ENCODE measurements at regions not wholly inside any gene's neighbourhood (a gene's known extent, or its start where the extent isn't known, plus 50 kb on each side); places are given as distances from the start of the nearest gene placed in this dataset.

DNA sequence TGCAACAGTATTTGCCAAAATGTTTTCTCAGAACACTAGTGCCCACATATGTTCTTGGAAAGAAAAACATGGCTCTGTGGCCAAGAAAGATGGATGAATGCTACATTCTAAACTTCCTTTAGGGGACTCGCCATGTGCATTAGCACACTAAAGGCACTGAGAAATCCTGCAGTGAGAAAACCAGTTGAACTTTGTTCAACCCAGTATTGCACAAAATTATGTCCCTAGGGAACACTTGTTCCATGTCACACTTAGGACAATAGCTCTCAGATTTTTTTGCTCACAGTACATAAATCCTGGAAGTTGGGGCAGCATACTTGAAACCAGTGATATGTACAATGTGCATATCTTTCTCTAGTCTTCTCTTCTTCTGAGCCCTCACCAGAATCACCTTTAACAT, 96.6 kb downstream of the ADRB2 start:
- Histone ChIP-seq H3K4me3 (ENCODE audit: low read depth, low read length, poor library complexity, severe bottlenecking) (no peak overlapping the region), H3K36me3 (ENCODE audit: insufficient read depth, low read length, poor library complexity, severe bottlenecking) (no peaks in the 10 kb centered on the region), H3K27me3 (replicated peaks; ENCODE audit: insufficient read depth, low read depth, low read length, poor library complexity) (peaks cover 11% of the 10 kb centered on the region), H3K9me3 (ENCODE audit: low read depth, low read length, poor library complexity, severe bottlenecking) (no peaks in the 10 kb centered on the region), H3K4me1 (ENCODE audit: insufficient read depth, low read length, poor library complexity, severe bottlenecking) (no peaks in the 10 kb centered on the region), H3K27ac (ENCODE audit: low read depth, low read length, poor library complexity, severe bottlenecking) (no peak overlapping the region)
- CTCF ChIA-PET, result no interaction called here
- DNase-seq (ENCODE audit: low spot score), result no peak
- POLR2A ChIA-PET (ENCODE audit: low non-redundant PET), result no interaction called here
- BruUV-seq (replicated peaks), result no TSS peak
- TF ChIP-seq EZH2 (IDR thresholded peaks at IDR 0.05; ENCODE audit: borderline replicate concordance, low read depth, low read length, poor library complexity, severe bottlenecking), result no peak
- TF ChIP-seq CTCF (conservative IDR thresholded peaks at IDR 0.05; ENCODE audit: low read depth, low read length), result no peak
- intact Hi-C loops (cut with micrococcal nuclease; ENCODE audit: unreplicated experiment), result no loop called here

- H3K4me3 ChIP-seq (ENCODE audit: low read depth, low read length, poor library complexity, severe bottlenecking), result no peak overlapping the region
- no TSS peak for BruUV-seq (replicated peaks)
- TF ChIP-seq CTCF (conservative IDR thresholded peaks at IDR 0.05; ENCODE audit: low read depth, low read length), result no peak
- no peak for TF ChIP-seq EZH2 (IDR thresholded peaks at IDR 0.05; ENCODE audit: borderline replicate concordance, low read depth, low read length, poor library complexity, severe bottlenecking)
- H3K4me1 ChIP-seq (ENCODE audit: insufficient read depth, low read length, poor library complexity, severe bottlenecking), result no peaks in the 10 kb centered on the region
- peaks cover 11% of the 10 kb centered on the region for H3K27me3 ChIP-seq (replicated peaks; ENCODE audit: insufficient read depth, low read depth, low read length, poor library complexity)
- intact Hi-C loops (cut with micrococcal nuclease; ENCODE audit: unreplicated experiment), result no loop called here
- POLR2A ChIA-PET (ENCODE audit: low non-redundant PET), result no interaction called here
- H3K27ac ChIP-seq (ENCODE audit: low read depth, low read length, poor library complexity, severe bottlenecking), result no peak overlapping the region
- DNase-seq (ENCODE audit: low spot score), result no peak
- CTCF ChIA-PET, result no interaction called here
- H3K36me3 ChIP-seq (ENCODE audit: insufficient read depth, low read length, poor library complexity, severe bottlenecking), result no peaks in the 10 kb centered on the region
- H3K9me3 ChIP-seq (ENCODE audit: low read depth, low read length, poor library complexity, severe bottlenecking), result no peaks in the 10 kb centered on the region
Observed at GRCh38 chr5:148924817-148925216, 98.4 kb downstream of the ADRB2 start.

- intact Hi-C loops (cut with micrococcal nuclease; ENCODE audit: unreplicated experiment), result no loop called here
- Histone ChIP-seq H3K36me3 (ENCODE audit: insufficient read depth, low read length, poor library complexity, severe bottlenecking) (no peaks in the 10 kb centered on the region), H3K27me3 (replicated peaks; ENCODE audit: insufficient read depth, low read depth, low read length, poor library complexity) (peaks cover 11% of the 10 kb centered on the region), H3K4me1 (ENCODE audit: insufficient read depth, low read length, poor library complexity, severe bottlenecking) (no peaks in the 10 kb centered on the region), H3K9me3 (ENCODE audit: low read depth, low read length, poor library complexity, severe bottlenecking) (no peaks in the 10 kb centered on the region), H3K4me3 (ENCODE audit: low read depth, low read length, poor library complexity, severe bottlenecking) (no peak overlapping the region), H3K27ac (ENCODE audit: low read depth, low read length, poor library complexity, severe bottlenecking) (no peak overlapping the region)
- BruUV-seq (replicated peaks), result no TSS peak
- POLR2A ChIA-PET (ENCODE audit: low non-redundant PET), result no interaction called here
- TF ChIP-seq CTCF (conservative IDR thresholded peaks at IDR 0.05; ENCODE audit: low read depth, low read length) (no peak), EZH2 (IDR thresholded peaks at IDR 0.05; ENCODE audit: borderline replicate concordance, low read depth, low read length, poor library complexity, severe bottlenecking) (no peak)
- DNase-seq (ENCODE audit: low spot score), result no peak
- CTCF ChIA-PET, result no interaction called here
Observed at GRCh38 chr5:148926207-148926606, 99.8 kb downstream of the ADRB2 start.

All from A673 (cell line).